Left kidney (tissue), 1 donor: ENCODE measurements at regions not wholly inside any gene's neighbourhood (a gene's known extent, or its start where the extent isn't known, plus 50 kb on each side); places are given as distances from the start of the nearest gene placed in this dataset.
"Not testable (repeated sequence)": the region's sequence is repeated elsewhere in the genome, so short reads cannot be mapped to it uniquely, and the experiment has no call there.

Experiments used
- DNase-seq: peaks from one replicate; pipeline ENCODE4 v3.0.0-alpha.2; 2013

DNA sequence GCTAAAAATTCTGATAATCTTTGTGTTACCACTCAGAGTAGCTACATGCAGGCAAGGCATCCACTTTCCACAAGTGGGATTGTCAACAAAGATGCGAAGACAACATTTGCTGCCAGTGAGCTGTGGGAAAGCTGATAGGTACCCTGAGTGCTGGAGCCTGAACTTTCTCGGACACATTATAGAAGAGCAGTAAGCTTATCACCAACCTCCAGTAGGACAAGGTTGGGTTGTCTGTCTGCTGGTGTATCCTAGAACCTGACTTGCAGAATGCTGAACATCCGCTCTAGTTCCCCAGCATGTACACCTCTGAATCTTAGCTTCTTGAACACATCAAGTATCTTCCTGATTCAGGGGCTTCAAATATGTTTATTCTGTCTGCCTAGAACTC, 103.8 kb upstream of the PPM1H start:
- no peak for DNase-seq

DNA sequence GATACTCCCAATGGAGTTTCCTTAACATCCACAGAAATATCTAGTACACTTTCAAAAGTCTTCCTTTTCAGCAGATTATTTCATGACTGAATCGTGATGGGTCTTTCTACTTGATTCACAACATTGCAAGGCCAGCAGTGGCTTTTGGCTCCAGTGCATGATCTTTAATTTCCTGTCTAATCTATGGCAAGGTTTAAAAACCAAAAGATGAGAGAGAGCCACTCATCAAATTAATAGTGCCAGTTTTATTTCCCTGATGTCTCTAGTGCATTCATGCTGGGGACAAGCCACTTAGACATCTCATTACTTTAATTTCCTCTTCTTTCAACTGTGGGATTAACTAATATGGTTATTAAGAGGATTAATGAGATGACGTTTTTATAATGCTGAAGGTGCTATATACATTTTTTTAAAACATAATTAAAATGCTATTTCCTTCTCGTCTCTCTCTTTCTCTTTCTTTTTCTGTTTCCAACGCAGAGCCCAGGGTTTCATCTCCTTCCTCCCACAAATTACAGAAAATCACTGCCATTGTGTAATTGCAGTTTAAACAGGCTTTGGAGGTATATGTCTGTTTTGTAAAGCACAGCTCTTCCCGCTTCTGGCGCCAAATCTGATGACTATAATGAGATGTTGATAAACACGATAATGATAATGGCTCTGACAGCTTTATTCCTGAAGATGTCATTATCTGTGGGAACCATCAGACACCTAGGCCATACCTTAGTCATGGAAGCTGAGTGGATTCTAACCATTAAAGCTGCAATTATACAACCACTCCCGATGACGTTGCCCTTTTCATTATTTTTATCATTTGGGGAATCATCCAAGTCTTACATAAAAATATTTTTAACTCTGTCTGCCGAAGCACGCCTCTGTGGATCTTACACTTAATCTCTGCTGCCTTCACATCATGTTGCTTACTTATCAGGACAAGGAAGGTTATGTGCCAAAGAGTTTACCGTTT, 103.1 kb upstream of the PPM1H start:
- DNase-seq: no peak

DNA sequence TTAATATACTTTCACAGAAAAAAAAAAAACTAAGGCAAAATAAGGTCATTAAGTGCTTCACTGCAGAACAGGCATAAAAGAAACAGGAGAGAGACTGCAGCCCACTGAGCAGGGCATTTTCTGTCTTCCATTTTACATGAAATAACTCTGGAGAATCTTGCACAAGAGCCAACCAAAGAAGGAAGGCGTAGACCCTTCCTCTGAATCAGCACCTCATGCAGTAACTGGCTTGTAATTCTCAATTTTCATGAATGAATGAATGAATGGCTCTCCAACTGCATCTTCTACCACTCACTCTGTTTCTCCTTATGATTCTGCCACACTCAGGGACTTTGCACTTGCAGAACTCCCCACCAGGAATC, 102.0 kb upstream of the PPM1H start:
- DNase-seq: no peak

DNA sequence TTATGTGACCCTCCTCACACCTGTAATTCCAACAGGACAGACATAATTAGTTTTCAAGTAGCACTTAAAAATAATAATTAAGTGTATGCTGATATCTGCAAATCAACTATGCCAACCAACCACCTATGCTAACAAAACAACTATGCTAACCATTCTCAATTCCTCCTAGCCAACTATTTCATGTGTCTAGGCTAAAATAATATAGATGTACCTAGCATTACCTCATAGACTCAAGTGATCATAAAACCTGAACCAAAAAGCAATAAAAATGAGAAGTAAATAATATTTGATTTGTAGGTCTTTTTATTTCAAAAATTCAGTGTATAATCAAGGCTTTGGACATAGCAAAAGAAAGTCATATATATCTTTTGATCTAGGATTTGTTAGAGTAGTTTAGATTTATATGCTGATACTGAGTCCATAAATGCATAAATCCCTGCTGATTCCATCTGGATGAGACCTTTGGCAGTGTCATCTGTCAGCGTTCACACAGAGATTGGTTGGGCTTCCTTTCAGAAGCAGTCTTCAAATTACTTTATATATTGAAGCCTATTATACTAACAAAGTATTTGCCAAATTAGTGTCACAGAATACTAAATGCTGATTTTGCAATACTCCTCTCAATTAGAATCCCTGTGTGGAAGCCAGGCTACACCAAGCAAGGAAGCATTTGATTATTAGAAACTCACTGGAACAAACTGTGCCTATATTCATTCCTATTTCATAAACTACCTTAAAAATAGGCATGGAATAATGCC, 101.4 kb upstream of the PPM1H start:
- DNase-seq: no peak

DNA sequence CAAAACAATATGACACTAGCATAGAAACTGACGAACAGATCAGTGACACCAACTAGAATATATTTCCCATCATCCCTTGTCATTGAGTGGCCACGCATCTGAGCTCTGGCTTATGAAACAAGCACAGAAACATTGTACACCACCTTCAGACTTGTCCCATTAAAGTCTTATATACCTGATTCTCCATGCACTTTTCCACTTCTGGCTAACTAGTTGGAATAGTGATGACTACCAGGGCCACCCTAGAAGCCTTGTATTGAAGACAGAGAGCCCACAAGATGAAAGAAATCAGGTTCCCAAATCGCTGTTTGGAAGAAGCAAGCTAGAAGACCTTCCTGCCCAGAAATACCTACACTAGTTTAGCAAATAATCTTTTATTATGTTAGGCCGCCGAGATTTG, 99.7 kb upstream of the PPM1H start:
- DNase-seq: no peak

DNA sequence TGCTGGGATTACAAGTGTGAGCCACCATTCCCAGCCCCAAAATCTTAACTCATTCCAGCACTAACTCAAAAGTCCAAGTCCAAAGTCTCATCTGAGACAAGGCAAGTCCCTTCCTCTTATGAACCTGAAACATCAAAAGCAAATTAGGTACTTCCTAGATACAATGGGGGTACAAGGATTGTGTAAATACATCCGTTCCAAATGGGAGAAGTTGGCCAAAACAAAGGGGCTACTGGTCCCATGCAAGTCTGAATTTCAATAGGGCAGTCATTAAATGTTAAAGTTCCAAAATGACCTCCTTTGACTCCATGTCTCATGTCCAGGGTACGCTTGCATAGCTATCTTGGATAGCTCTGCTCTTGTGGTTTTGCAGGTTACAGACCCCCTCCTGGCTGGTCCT, 94.7 kb upstream of the PPM1H start:
- no peak for DNase-seq

DNA sequence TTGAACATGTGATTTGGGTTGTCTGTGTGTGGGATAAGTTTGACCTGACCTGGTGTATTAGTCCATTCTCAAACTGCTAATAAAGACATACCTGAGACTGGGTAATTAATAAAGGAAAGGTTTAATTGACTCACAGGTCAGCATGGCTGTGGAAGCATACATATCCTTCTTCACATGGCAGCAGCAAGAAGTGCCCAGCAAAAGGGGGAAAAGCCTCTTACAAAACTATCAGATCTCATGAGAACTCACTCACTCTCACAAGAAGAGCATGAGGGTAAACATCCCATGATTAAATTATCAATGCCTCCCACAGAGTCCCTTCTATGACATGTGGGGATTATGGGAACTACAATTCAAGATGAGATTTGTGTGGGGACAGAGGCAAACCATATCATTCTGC, 94.0 kb upstream of the PPM1H start:
- DNase-seq: no peak

DNA sequence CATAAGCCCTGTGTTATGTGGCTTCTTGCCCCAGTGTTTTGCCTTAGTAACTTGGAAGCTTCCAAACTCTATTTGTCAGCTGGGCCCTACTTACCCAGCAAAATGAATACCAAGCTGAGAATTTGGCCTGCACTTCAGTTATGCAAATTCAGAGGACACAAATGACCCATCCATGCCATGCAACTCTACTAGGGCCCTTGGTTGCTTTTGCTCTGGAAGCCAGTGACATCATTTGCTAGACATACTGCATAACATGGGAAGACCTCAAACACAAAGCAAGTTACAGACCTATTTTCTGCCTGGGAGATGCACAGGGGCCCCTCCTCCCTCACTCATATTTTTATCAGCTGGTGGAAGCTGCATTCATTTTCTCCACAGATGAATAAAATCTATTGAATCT, 90.2 kb upstream of the PPM1H start:
- no peak for DNase-seq

DNA sequence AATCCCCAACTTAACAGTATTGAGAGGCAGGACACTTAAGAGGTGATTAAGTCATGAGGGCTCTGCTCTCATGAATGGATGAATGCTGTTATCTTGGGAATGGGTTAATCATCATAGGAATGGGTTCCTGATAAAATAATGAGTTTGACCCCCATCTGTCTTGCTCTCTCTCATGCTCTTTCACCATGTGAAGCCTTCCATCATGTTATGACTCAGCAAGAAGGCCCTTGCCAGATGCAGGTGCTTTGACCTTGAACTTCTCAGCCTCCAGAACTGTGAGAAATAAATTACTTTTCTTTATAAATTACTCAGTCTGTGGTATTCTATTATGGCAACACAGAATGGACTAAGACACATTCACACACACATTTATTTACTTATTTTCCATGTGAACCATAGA, 89.0 kb upstream of the PPM1H start:
- DNase-seq: no peak

DNA sequence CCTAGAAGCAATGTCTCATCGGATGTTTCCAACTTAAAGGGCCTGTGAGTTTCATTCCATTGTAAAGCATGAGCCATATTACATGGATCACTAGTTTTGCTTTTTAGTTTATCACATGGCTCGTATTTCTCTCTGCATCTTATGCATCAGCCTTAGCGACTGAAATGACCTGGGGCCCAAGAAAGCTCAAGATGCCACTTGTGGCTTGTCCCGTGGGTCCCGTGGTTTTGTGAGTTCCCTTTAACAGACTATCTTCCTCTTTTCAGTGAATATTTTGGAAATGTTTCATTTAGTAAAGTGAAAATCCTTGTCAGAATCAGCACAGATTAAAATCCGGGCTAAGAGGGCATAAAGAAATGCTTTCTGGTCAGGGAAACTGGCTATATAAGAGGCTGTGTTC, 86.2 kb upstream of the PPM1H start:
- no peak for DNase-seq

DNA sequence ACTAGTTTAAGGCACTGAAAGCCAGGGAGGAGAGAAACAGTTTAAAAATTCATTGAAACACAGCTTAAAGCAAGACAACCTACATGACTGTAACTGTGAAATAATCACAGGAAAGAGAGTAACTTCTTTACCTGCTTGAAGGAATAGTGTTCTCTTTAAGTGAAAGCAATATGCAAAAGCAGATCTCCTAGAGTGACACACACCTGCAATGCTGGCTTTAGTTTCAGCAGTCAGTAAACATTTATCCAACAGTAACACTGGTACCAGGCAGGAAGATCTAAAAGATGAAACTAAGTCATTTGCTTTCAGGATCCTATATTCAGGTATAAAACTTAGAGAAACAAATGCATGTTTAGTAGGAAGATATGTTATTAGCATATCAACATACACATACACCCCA, 85.3 kb upstream of the PPM1H start:
- DNase-seq: no peak

DNA sequence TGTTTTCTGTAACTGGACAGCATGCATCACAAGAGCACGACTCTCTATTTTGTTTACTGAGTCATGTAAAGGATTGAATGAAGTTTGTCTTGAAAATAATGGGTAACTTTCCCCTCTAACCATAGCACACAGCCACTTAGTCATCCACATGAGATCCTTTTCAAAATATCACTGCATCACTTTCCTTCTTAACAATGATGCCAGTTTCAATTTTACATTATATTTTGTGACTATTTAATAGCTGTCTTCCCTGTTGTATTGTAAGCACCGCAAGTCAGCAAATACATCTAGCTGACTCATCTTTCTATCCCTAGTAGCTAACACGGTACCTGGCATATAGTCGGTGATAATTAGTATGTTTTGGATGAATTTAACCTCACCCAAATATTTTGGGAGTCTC, 83.3 kb upstream of the PPM1H start:
- no peak for DNase-seq

DNA sequence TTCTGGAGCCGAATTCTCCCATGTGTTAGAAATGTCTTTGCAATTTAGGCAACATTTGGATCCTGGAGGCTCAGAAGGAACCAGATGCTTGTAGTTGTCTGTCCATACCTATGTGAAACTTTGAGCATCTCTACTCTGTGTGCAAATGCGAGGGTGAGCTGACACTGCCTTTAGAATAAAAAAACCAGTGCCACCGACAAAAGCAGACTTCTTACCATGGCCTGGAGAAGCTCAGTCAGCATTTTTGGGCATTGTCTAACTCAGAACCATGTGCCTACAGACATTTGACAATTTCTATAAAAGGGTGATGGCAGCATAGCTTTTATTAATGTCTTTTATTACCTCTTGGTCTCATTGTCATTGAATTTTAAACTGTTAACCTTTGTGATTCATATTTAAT, 78.4 kb upstream of the PPM1H start:
- no peak for DNase-seq

DNA sequence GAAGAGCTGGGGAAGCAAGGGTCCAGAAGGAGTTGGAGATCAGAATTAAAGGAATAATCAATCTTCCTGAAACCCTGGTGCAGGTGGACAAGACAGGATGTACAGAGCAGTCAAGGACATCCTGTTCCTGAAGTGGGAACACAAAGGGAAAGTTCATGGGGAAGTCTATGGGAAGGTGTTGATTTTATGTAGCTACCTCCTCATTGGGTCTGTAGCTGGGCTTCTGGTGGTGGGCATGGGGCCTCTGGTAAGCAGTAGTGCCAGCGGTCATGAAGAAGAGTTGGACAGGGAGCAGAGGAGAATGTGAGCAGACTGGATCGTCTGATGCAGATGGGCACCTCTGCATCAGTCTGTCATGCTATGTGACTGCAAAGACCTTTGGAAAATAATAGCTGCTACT, 75.7 kb upstream of the PPM1H start:
- no peak for DNase-seq

DNA sequence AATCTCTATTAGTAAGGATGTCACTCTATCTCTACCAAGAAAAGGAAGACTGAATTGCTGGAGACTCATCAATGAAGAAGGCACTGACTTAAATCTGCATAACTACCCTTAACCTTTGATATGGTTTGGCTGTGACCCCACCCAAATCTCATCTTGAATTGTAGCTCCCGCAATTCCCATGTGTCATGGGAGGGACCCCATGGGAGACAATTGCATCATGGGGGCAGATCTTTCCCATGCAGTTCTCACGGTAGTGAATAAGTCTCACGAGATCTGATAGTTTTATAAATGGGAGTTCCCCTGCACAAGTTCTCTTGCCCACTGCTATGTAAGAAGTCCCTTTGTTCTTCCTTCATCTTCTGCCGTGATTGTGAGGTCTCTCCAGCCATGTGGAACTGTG, 73.4 kb upstream of the PPM1H start:
- DNase-seq: no peak

DNA sequence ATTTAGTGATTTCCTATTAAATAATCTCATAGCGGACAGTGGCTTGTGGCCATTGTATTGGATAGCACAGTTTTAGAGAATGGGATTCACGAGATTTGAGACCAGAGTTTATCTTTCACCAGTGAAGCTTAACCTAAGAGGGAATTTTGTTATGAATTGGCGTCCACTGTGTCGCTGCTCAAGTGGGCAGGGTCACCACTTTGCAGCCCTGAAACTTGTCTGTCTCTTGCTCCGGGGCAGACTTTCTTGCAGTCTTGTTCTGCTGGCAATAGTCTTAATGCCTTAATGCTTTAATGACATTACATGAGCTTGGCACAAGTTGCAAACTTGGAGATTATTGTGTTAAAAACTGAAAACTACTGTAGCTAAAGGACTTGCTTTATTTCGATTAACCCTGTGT, 72.8 kb upstream of the PPM1H start:
- no peak for DNase-seq

DNA sequence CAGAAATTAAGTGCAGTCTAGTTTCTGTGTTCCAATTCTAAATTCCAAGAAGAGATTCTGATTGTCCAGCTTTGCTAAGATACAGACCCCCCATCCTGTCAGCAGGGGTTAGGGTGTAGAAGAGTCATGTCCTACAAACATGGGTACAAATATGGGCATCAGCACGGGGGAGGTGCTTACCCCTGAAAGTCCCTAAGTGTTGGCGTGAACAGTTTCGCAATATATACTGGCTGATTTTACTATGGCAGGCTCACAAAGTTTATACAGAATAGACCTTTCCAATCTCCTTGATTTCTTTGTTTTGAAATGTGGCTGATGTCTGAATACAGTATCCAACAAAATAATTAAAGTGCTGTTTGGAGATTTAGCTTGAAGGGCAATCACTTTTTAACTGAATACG, 71.6 kb upstream of the PPM1H start:
- no peak for DNase-seq

DNA sequence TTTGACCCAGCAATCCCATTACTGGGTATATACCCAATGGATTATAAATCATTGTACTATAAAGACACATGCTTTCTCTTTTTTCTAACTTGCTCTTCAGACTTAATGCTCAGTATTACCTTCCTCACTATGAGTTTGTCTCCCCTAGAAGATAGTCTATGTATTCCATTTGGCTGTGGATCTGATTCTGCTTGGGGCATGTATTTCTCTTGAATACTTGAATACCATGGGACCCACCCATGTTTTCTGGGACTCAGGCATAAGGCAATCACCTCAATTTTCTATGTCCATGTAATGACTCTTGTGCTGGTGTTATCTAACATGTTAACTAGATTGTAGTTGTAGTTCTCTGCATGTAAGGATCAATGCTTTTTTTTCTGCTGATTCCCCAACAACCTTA, 70.4 kb upstream of the PPM1H start:
- no peak for DNase-seq

DNA sequence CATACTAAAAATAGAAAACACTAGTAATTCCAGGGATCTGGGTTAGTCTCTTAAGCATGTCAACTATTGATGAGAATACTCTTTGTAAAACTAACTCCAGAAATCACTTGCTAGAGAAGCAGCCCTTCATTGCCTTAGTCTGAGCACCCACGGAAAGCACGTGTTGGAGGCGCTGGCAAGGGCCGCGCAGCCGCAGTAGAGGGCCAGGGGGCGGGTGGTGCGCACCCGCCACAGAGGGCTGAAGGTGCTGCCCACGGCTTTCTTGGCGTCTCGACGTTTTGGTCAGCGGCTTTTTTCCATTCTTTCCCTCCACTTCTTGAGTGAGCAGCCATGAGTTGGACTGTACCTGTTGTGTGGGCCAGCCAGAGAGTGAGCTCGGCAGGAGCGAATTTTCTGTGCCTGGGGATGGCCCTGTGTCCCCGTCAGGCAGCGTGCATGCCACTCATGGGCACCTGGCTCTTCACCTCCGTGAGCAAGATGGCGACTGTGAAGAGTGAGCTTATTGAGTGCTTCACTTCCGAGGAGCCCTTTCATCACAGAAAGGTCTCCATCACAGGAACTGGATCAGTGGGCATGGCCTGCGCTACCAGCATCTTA, 68.4 kb upstream of the PPM1H start:
- DNase-seq: no peak

DNA sequence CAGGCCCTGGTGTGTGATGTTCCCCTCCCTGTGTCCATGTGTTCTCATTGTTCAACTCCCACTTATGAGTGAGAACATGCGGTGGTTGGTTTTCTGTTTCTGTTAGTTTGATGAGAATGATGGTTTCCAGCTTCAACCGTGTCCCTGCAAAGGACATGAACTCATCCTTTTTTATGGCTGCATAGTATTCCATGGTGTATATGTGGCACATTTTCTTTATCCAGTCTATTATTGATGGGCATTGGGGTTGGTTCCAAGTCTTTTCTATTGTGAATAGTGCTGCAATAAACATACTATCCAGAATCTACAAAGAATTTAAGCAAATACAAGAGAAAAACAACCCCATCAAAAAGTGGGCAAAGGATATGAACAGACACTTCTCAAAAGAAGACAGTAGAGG, 67.1 kb upstream of the PPM1H start:
- not testable (repeated sequence) for DNase-seq

DNA sequence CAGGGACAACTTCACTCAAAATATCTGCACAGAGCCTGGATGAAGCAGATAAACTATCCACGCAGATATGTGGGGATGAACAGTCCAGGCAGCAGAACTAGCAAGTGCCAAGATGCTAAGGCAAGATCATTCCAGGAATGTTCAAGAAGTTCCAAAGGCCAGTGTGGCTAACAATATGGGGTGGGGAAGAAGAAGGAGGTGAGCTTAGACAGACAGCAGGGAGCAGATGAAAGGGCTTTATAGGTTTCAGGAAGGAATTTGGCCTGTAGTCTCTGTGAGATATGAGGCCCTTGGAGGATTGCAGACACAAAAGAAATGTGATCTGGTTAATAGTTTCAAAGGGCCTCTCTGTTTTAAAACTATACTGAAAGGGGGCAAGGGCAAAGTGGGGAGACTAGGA, 63.5 kb upstream of the PPM1H start:
- no peak for DNase-seq

DNA sequence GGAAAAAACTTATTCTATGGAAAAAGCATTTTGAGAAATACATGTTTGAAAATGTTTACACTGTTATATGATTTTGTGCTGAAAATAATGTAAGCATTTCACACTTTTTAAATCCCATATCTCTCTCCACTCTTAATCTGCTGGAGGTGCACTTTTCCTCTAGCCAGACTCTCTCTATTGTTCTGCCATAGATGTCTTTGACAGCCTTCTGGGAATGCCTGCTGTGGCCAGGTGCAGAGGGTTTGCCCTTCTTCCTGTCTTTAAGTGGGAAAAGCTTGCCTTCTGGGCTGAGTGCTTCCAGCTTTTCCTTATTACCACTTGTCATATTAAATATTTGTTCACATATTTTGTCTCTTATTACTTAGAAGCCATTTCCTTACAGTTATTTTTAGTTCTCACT, 60.1 kb upstream of the PPM1H start:
- DNase-seq: no peak

DNA sequence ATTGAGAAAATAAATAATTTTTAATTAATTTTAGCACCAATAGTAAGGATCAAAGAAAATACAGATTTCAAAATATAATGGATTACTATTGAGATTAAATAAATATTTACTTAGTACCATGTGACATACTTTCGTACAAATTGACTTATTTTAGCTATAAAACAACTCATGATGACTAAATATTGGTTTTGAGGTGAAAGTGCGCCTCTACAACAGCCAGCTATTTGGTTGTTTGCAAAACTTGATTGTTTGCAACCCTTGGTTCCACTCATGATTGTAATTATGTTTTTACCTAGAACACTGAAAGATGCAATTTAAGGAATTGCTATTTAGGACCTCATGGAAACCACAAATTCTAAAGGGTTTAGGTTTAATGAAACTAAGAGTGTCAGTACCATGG, 51.9 kb upstream of the PPM1H start:
- no peak for DNase-seq
